ENCODE measurements at regions not wholly inside any gene's neighbourhood (a gene's known extent, or its start where the extent isn't known, plus 50 kb on each side); places are given as distances from the start of the nearest gene placed in this dataset.

DNA sequence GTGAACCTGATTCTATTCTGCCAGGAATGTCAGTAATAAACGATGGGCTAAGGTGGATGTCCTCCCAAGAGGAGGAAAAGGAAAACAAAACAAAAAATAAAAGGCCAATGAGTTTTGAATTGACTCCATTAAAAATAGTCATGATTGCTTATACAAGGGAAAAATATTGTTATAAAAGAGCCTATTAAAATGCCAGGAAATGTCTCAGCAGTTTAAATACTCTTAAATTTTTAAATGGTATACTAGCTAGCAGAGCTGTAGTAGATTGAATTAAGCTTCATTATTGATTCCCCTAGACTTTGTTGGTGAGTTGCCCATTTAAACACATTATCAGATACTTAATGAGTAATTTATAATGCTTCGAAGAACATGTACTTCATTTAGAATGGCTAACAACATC lies 990.9 kb upstream of the GJE1 start:
- Histone ChIP-seq H3K27ac (ENCODE audit: low read depth, low read length) (no peak overlapping the region), H3K4me3 (ENCODE audit: low read depth in 1 of 5, low read length in 5 of 5) (no peak overlapping the region), H3K27me3 (ENCODE audit: control insufficient read depth in 5 of 5, insufficient read depth in 4 of 5, low read length in 5 of 5) (no peaks in the 10 kb centered on the region), H3K9ac (ENCODE audit: low read length in 5 of 5) (no peak overlapping the region), H3K36me3 (ENCODE audit: control insufficient read depth in 5 of 5, insufficient read depth in 5 of 5, low read length in 5 of 5) (no peaks in the 10 kb centered on the region), H3K4me1 (ENCODE audit: control insufficient read depth in 5 of 5, insufficient read depth in 5 of 5, low read length in 5 of 5) (no peaks in the 10 kb centered on the region), H3K9me3 (ENCODE audit: control insufficient read depth in 5 of 5, low read length in 5 of 5) (no peaks in the 10 kb centered on the region)

DNA sequence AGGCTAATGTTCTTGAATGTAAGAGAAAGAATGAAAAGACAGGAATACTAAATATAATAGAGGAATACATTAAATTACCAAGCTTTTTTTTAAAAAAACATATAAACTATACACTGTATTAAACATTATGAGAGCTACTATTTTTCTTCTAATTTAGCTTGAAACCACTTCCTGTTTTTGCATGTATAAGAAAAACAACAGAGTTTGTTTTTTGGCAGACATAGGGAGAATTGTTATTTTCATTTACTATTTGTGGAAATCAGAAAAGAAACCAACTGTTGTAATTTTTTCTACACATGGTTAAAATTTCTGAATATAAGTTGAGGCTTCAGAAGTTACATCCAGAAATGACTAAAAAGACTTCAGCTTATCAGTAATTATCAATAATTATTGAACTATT lies 991.8 kb upstream of the GJE1 start:
- Histone ChIP-seq H3K9me3 (ENCODE audit: control insufficient read depth in 5 of 5, low read length in 5 of 5) (no peaks in the 10 kb centered on the region), H3K9ac (ENCODE audit: low read length in 5 of 5) (no peak overlapping the region), H3K27me3 (ENCODE audit: control insufficient read depth in 5 of 5, insufficient read depth in 4 of 5, low read length in 5 of 5) (no peaks in the 10 kb centered on the region), H3K27ac (ENCODE audit: low read depth, low read length) (no peak overlapping the region), H3K4me3 (ENCODE audit: low read depth in 1 of 5, low read length in 5 of 5) (no peak overlapping the region), H3K36me3 (ENCODE audit: control insufficient read depth in 5 of 5, insufficient read depth in 5 of 5, low read length in 5 of 5) (no peaks in the 10 kb centered on the region), H3K4me1 (ENCODE audit: control insufficient read depth in 5 of 5, insufficient read depth in 5 of 5, low read length in 5 of 5) (no peaks in the 10 kb centered on the region)

DNA sequence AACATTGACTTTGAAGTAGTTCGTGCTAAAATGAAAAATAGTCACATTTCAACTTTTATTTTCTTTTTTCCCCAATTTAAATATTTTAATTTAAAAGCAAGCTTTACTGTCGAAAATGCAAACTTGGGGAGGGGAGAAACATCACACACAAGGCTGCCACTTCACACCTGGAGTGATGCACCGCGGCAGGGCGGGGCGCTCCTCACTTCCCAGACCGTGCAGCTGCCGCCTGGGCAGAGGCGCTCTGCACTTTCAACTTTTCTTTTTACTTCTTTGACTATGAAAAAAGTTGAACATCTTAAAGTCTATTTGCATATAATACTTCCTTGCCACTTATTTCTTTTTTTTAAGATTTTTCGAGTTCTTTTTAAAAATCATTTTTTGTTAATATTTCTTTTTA lies 993.3 kb upstream of the GJE1 start:
- no peak overlapping the region for H3K4me3 ChIP-seq (ENCODE audit: low read depth in 1 of 5, low read length in 5 of 5)
- H3K9ac ChIP-seq (ENCODE audit: low read length in 5 of 5): no peak overlapping the region
- no peaks in the 10 kb centered on the region for H3K27me3 ChIP-seq (ENCODE audit: control insufficient read depth in 5 of 5, insufficient read depth in 4 of 5, low read length in 5 of 5)
- H3K36me3 ChIP-seq (ENCODE audit: control insufficient read depth in 5 of 5, insufficient read depth in 5 of 5, low read length in 5 of 5): no peaks in the 10 kb centered on the region
- H3K27ac ChIP-seq (ENCODE audit: low read depth, low read length): no peak overlapping the region
- H3K9me3 ChIP-seq (ENCODE audit: control insufficient read depth in 5 of 5, low read length in 5 of 5): no peaks in the 10 kb centered on the region
- H3K4me1 ChIP-seq (ENCODE audit: control insufficient read depth in 5 of 5, insufficient read depth in 5 of 5, low read length in 5 of 5): no peaks in the 10 kb centered on the region

DNA sequence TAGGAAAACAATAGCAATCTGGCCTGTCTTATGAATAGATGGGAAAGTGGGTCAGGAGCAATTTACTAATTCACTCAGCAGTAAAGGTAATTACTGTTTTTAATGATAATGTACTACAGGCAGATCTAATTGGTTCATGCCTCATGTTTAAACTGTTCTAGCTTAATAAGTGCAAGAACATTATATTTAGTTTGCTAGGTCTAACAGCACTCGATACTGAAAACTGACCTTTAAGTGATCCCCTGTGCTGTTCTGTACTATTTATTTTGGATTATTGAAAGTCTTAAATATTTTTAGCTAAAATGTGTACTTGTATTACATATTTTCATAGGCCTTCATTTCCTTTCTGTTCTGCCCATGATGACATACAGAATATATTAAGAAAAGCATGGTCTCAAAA lies 998.0 kb upstream of the GJE1 start:
- H3K4me3 ChIP-seq (ENCODE audit: low read depth in 1 of 5, low read length in 5 of 5): no peak overlapping the region
- no peaks in the 10 kb centered on the region for H3K9me3 ChIP-seq (ENCODE audit: control insufficient read depth in 5 of 5, low read length in 5 of 5)
- no peaks in the 10 kb centered on the region for H3K27me3 ChIP-seq (ENCODE audit: control insufficient read depth in 5 of 5, insufficient read depth in 4 of 5, low read length in 5 of 5)
- peaks cover 0 to 3% (median 0%) of the 10 kb centered on the region in 5 donors for H3K4me1 ChIP-seq (ENCODE audit: control insufficient read depth in 5 of 5, insufficient read depth in 5 of 5, low read length in 5 of 5)
- no peaks in the 10 kb centered on the region for H3K36me3 ChIP-seq (ENCODE audit: control insufficient read depth in 5 of 5, insufficient read depth in 5 of 5, low read length in 5 of 5)
- H3K9ac ChIP-seq (ENCODE audit: low read length in 5 of 5): no peak overlapping the region
- no peak overlapping the region for H3K27ac ChIP-seq (ENCODE audit: low read depth, low read length)

DNA sequence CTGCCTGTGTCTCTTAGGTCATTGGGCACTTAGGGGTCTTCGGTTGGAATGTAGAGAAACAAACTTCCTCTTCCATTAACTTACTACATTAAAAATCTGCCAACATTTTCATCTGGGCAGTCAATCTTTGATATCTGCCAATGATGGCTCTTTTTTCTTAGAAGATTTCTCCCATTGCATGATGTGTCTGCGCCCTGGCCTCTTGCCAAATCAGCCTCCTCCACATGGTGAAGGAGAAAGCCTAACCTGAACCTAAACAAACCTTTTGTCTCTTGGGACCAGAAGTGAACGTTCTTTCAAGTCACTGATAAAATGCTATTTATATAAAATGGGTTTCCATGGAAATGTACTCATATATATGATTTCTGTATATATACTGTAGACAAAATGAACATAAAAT lies 998.9 kb upstream of the GJE1 start:
- Histone ChIP-seq H3K27me3 (ENCODE audit: control insufficient read depth in 5 of 5, insufficient read depth in 4 of 5, low read length in 5 of 5) (no peaks in the 10 kb centered on the region), H3K36me3 (ENCODE audit: control insufficient read depth in 5 of 5, insufficient read depth in 5 of 5, low read length in 5 of 5) (no peaks in the 10 kb centered on the region), H3K9me3 (ENCODE audit: control insufficient read depth in 5 of 5, low read length in 5 of 5) (no peaks in the 10 kb centered on the region), H3K4me1 (ENCODE audit: control insufficient read depth in 5 of 5, insufficient read depth in 5 of 5, low read length in 5 of 5) (peaks cover 0 to 3% (median 0%) of the 10 kb centered on the region in 5 donors), H3K9ac (ENCODE audit: low read length in 5 of 5) (no peak overlapping the region), H3K27ac (ENCODE audit: low read depth, low read length) (no peak overlapping the region), H3K4me3 (ENCODE audit: low read depth in 1 of 5, low read length in 5 of 5) (no peak overlapping the region)

DNA sequence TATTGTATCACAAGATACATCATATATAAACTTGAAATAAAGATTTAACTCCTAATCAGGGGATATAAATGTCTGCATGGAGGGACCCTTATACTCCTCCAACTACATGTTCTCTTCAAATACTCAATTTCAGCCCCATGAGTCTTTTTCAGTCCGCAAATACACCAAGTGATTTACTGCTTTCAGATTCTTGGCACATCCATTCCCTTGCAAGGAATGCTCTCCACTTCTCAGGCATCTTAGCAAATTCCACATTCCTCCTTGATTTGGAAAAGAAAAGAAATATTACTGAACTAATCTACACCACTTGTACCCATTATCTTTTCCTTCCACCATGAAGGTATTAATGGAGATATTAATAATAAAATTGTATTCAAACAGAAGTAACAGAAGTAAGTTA lies 999.4 kb upstream of the GJE1 start:
- Histone ChIP-seq H3K9ac (ENCODE audit: low read length in 5 of 5) (no peak overlapping the region), H3K27ac (ENCODE audit: low read depth, low read length) (no peak overlapping the region), H3K36me3 (ENCODE audit: control insufficient read depth in 5 of 5, insufficient read depth in 5 of 5, low read length in 5 of 5) (no peaks in the 10 kb centered on the region)

DNA sequence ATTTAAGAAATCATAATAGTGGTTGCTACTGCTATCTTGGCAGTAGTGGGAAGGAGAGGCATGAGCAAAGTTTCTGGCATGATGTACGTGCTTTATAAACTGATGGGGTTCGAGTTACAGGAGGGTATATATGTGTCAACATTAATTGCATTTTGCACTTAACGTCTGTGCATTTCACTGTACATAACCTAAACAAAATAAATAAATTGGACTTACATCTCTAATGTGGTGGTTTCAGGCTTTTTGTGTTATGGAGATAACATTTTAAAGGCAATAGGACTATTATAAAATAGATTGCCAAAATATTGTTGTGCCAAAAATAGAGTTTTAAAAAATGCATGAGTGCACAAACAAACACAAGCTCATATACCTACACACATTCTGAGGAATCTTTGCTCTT lies 1001.1 kb upstream of the GJE1 start:
- H3K9me3 ChIP-seq (ENCODE audit: control insufficient read depth in 5 of 5, low read length in 5 of 5): no peaks in the 10 kb centered on the region
- no peak overlapping the region for H3K9ac ChIP-seq (ENCODE audit: low read length in 5 of 5)
- H3K27ac ChIP-seq (ENCODE audit: low read depth, low read length): no peak overlapping the region
- no peaks in the 10 kb centered on the region for H3K36me3 ChIP-seq (ENCODE audit: control insufficient read depth in 5 of 5, insufficient read depth in 5 of 5, low read length in 5 of 5)
- no peaks in the 10 kb centered on the region for H3K27me3 ChIP-seq (ENCODE audit: control insufficient read depth in 5 of 5, insufficient read depth in 4 of 5, low read length in 5 of 5)
- H3K4me1 ChIP-seq (ENCODE audit: control insufficient read depth in 5 of 5, insufficient read depth in 5 of 5, low read length in 5 of 5): peaks cover 0 to 3% (median 0%) of the 10 kb centered on the region in 5 donors
- H3K4me3 ChIP-seq (ENCODE audit: low read depth in 1 of 5, low read length in 5 of 5): no peak overlapping the region

More for the DNA sequence above, 999.4 kb upstream of the GJE1 start:
- Histone ChIP-seq H3K9me3 (ENCODE audit: control insufficient read depth in 5 of 5, low read length in 5 of 5) (no peaks in the 10 kb centered on the region), H3K4me3 (ENCODE audit: low read depth in 1 of 5, low read length in 5 of 5) (no peak overlapping the region), H3K4me1 (ENCODE audit: control insufficient read depth in 5 of 5, insufficient read depth in 5 of 5, low read length in 5 of 5) (peaks cover 0 to 3% (median 0%) of the 10 kb centered on the region in 5 donors), H3K27me3 (ENCODE audit: control insufficient read depth in 5 of 5, insufficient read depth in 4 of 5, low read length in 5 of 5) (no peaks in the 10 kb centered on the region)

DNA sequence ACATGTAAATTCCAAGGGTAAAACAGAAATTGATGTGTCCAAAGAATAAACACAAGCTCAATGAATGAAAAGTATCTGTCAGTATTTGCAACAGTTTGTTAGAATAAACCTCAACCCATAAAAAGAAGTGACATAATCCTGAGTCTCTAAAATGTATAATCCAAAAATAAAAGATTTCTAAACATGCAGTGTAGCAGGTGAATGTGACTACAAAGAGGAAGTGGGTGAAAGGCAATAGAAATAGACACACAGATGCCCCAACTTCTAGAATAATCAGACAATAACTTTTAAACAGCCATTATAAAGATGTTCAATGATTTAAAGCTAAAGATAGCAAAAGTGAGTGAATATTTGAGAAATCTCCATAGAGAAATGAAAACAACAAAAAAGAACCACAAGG lies 1009.2 kb upstream of the GJE1 start:
- H3K27me3 ChIP-seq (ENCODE audit: control insufficient read depth in 5 of 5, insufficient read depth in 4 of 5, low read length in 5 of 5): no peaks in the 10 kb centered on the region
- no peaks in the 10 kb centered on the region for H3K4me1 ChIP-seq (ENCODE audit: control insufficient read depth in 5 of 5, insufficient read depth in 5 of 5, low read length in 5 of 5)
- no peak overlapping the region for H3K9ac ChIP-seq (ENCODE audit: low read length in 5 of 5)
- H3K9me3 ChIP-seq (ENCODE audit: control insufficient read depth in 5 of 5, low read length in 5 of 5): no peaks in the 10 kb centered on the region
- H3K27ac ChIP-seq (ENCODE audit: low read depth, low read length): no peak overlapping the region
- no peaks in the 10 kb centered on the region for H3K36me3 ChIP-seq (ENCODE audit: control insufficient read depth in 5 of 5, insufficient read depth in 5 of 5, low read length in 5 of 5)
- H3K4me3 ChIP-seq (ENCODE audit: low read depth in 1 of 5, low read length in 5 of 5): no peak overlapping the region

DNA sequence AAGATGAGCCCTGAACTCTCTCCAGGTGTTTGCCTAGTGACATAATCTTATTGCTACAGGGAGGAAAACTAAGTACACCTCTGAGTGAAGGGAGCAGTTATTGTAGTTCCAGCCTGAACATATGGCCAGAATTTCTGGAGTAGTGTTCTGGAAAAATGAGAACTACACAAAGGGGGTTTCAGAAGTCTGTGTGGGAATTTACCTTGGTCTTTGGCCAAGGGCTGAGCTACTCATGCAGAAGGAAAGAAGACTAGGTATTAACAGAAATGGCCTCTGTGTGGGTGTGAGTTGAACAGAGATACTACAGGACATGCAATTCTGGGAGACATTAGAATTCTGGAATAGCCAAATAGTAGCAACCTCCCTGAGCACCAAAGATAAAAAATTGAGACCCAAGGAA lies 1009.7 kb upstream of the GJE1 start:
- Histone ChIP-seq H3K27ac (ENCODE audit: low read depth, low read length) (no peak overlapping the region), H3K4me1 (ENCODE audit: control insufficient read depth in 5 of 5, insufficient read depth in 5 of 5, low read length in 5 of 5) (no peaks in the 10 kb centered on the region), H3K36me3 (ENCODE audit: control insufficient read depth in 5 of 5, insufficient read depth in 5 of 5, low read length in 5 of 5) (no peaks in the 10 kb centered on the region), H3K27me3 (ENCODE audit: control insufficient read depth in 5 of 5, insufficient read depth in 4 of 5, low read length in 5 of 5) (no peaks in the 10 kb centered on the region), H3K9me3 (ENCODE audit: control insufficient read depth in 5 of 5, low read length in 5 of 5) (no peaks in the 10 kb centered on the region), H3K9ac (ENCODE audit: low read length in 5 of 5) (no peak overlapping the region), H3K4me3 (ENCODE audit: low read depth in 1 of 5, low read length in 5 of 5) (no peak overlapping the region)

DNA sequence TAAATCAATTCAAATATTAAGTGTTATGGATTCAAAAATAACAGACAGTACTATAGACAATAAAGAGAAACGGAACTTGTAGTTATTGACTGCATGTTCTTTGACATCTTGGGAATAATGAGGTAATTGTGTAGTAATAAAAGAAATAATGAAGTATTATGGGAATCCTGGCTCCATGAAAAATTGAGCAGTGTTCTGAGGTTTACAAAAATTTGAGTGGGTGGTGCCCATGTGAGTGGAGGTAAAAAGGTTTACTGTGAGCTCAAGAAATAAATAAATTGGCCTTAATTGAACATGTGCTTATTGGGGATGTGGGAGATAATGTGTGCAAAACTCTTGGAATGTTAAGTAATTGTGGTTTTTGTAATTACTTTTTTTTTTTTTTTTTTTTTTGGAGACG lies 1013.7 kb upstream of the GJE1 start:
- H3K27ac ChIP-seq (ENCODE audit: low read depth, low read length): no peak overlapping the region
- no peaks in the 10 kb centered on the region for H3K27me3 ChIP-seq (ENCODE audit: control insufficient read depth in 5 of 5, insufficient read depth in 4 of 5, low read length in 5 of 5)
- H3K4me3 ChIP-seq (ENCODE audit: low read depth in 1 of 5, low read length in 5 of 5): no peak overlapping the region
- H3K36me3 ChIP-seq (ENCODE audit: control insufficient read depth in 5 of 5, insufficient read depth in 5 of 5, low read length in 5 of 5): no peaks in the 10 kb centered on the region
- no peaks in the 10 kb centered on the region for H3K9me3 ChIP-seq (ENCODE audit: control insufficient read depth in 5 of 5, low read length in 5 of 5)
- H3K9ac ChIP-seq (ENCODE audit: low read length in 5 of 5): no peak overlapping the region
- H3K4me1 ChIP-seq (ENCODE audit: control insufficient read depth in 5 of 5, insufficient read depth in 5 of 5, low read length in 5 of 5): no peaks in the 10 kb centered on the region

DNA sequence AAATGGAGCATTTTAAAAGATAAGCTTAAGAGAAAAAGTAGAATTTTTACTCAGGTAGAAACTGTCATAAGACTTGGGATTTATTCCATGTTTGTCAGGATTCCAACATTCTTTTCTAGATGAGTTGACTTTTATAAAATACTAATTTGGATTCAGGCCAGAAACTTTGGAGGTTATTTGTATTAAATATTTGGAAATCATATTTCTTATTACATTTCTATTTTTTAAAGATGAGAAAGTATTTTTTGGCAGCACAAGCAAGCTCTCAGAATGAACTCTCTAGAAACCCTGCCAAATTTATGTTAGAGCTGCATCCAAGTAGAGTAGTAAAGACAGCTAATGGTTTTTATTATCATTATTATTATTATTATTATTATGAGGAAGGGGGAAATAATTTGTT lies 1014.9 kb upstream of the GJE1 start:
- Histone ChIP-seq H3K4me1 (ENCODE audit: control insufficient read depth in 5 of 5, insufficient read depth in 5 of 5, low read length in 5 of 5) (no peaks in the 10 kb centered on the region), H3K4me3 (ENCODE audit: low read depth in 1 of 5, low read length in 5 of 5) (no peak overlapping the region), H3K36me3 (ENCODE audit: control insufficient read depth in 5 of 5, insufficient read depth in 5 of 5, low read length in 5 of 5) (no peaks in the 10 kb centered on the region), H3K27me3 (ENCODE audit: control insufficient read depth in 5 of 5, insufficient read depth in 4 of 5, low read length in 5 of 5) (no peaks in the 10 kb centered on the region), H3K9ac (ENCODE audit: low read length in 5 of 5) (no peak overlapping the region), H3K27ac (ENCODE audit: low read depth, low read length) (no peak overlapping the region), H3K9me3 (ENCODE audit: control insufficient read depth in 5 of 5, low read length in 5 of 5) (no peaks in the 10 kb centered on the region)
